HG03439 (cell line): ENCODE measurements at regions not wholly inside any gene's neighbourhood (a gene's known extent, or its start where the extent isn't known, plus 50 kb on each side); places are given as distances from the start of the nearest gene placed in this dataset.
"Not testable (repeated sequence)": the region's sequence is repeated elsewhere in the genome, so short reads cannot be mapped to it uniquely, and the experiment has no call there.

Experiments
- ATAC-seq: cut with Tn5 transposase; IDR thresholded peaks from one replicate; pipeline ENCODE4 v1.9.1; 2021; ENCODE audit warnings: mild to moderate bottlenecking, moderate library complexity; ENCODE audit not compliant: unreplicated experiment

- ATAC-seq, result no peak
Observed at GRCh38 chr1:99441299-99442095, 177.2 kb downstream of the PLPPR4 start.

GRCh38 chr1:99444211-99444927 lies 180.1 kb downstream of the PLPPR4 start:
- not testable (repeated sequence) for ATAC-seq

GRCh38 chr1:99445071-99445470 lies 180.8 kb downstream of the PLPPR4 start:
- no peak for ATAC-seq

- ATAC-seq, result no peak
Observed at GRCh38 chr1:99445486-99445885, 181.2 kb downstream of the PLPPR4 start.

- ATAC-seq, result no peak
Observed at GRCh38 chr1:99447721-99448120, 183.4 kb downstream of the PLPPR4 start.

- no peak for ATAC-seq
Observed at GRCh38 chr1:99455760-99456159, 190.2 kb upstream of the PALMD start.

- ATAC-seq, result no peak
Observed at GRCh38 chr1:99456536-99456935, 189.4 kb upstream of the PALMD start.

- ATAC-seq, result no peak
Observed at GRCh38 chr1:99457381-99458165, 188.3 kb upstream of the PALMD start.

GRCh38 chr1:99461499-99461898 lies 184.4 kb upstream of the PALMD start:
- no peak for ATAC-seq

- ATAC-seq, result no peak
Observed at GRCh38 chr1:99464738-99465137, 181.2 kb upstream of the PALMD start.

GRCh38 chr1:99465176-99465900 lies 180.6 kb upstream of the PALMD start:
- ATAC-seq, result no peak

GRCh38 chr1:99467645-99468044 lies 178.3 kb upstream of the PALMD start:
- no peak for ATAC-seq

- no peak for ATAC-seq
Observed at GRCh38 chr1:99469550-99469971, 176.4 kb upstream of the PALMD start.

- ATAC-seq, result no peak
Observed at GRCh38 chr1:99472893-99473292, 173.0 kb upstream of the PALMD start.

- no peak for ATAC-seq
Observed at GRCh38 chr1:99474350-99474893, 171.5 kb upstream of the PALMD start.

GRCh38 chr1:99476058-99476457 lies 169.9 kb upstream of the PALMD start:
- no peak for ATAC-seq

- no peak for ATAC-seq
Observed at GRCh38 chr1:99481391-99481996, 164.4 kb upstream of the PALMD start.

GRCh38 chr1:99482286-99482685 lies 163.6 kb upstream of the PALMD start:
- no peak for ATAC-seq

GRCh38 chr1:99482750-99483149 lies 163.2 kb upstream of the PALMD start:
- ATAC-seq, result no peak

GRCh38 chr1:99490031-99490430 lies 155.9 kb upstream of the PALMD start:
- ATAC-seq, result no peak
